H9 (cell line): ENCODE measurements at regions not wholly inside any gene's neighbourhood (a gene's known extent, or its start where the extent isn't known, plus 50 kb on each side); places are given as distances from the start of the nearest gene placed in this dataset.

Experiments
- DNase-seq: peaks from one replicate; pipeline ENCODE4 v3.0.0-alpha.2; 2017
- H2AFZ ChIP-seq: one replicate; pipeline ENCODE4 v1.6.1; 2013; ENCODE audit warnings: mild to moderate bottlenecking, low read length, control low read depth, moderate library complexity
- H2AK5ac ChIP-seq: 2 replicates; pipeline ENCODE4 v1.6.1; 2013; ENCODE audit warnings: low read length, control low read depth, mixed read lengths; ENCODE audit not compliant: insufficient read length
- H2BK120ac ChIP-seq: one replicate; pipeline ENCODE4 v1.6.1; 2013; ENCODE audit warnings: low read depth, mild to moderate bottlenecking, low read length, control low read depth, inconsistent platforms; ENCODE audit not compliant: poor library complexity, severe bottlenecking
- H2BK12ac ChIP-seq: 2 replicates; pipeline ENCODE4 v1.6.1; 2013; ENCODE audit warnings: low read length, control low read depth, mixed read lengths, low read depth; ENCODE audit not compliant: insufficient read length
- H2BK15ac ChIP-seq: 2 replicates; pipeline ENCODE4 v1.6.1; 2013; ENCODE audit warnings: low read depth, low read length, control low read depth
- H2BK20ac ChIP-seq: one replicate; pipeline ENCODE4 v1.6.1; 2013; ENCODE audit warnings: low read depth, mild to moderate bottlenecking, low read length, control low read depth, inconsistent platforms; ENCODE audit not compliant: poor library complexity, severe bottlenecking
- H2BK5ac ChIP-seq: 2 replicates; pipeline ENCODE4 v1.6.1; 2013; ENCODE audit warnings: low read length, control low read depth, mixed read lengths; ENCODE audit not compliant: insufficient read length
- H3K14ac ChIP-seq: 2 replicates; pipeline ENCODE4 v1.6.1; 2013; ENCODE audit warnings: low read length, control low read depth; ENCODE audit not compliant: insufficient read depth
- H3K18ac ChIP-seq: 2 replicates; pipeline ENCODE4 v1.6.1; 2013; ENCODE audit warnings: low read depth, mild to moderate bottlenecking, mixed read lengths, low read length, control low read depth; ENCODE audit not compliant: insufficient read length
- H3K23ac ChIP-seq: 2 replicates; pipeline ENCODE4 v1.6.1; 2013; ENCODE audit warnings: low read length, control low read depth, mixed read lengths, low read depth; ENCODE audit not compliant: insufficient read length
- H3K23me2 ChIP-seq: 2 replicates; pipeline ENCODE4 v1.6.1; 2013; ENCODE audit warnings: low read depth, mild to moderate bottlenecking, mixed read lengths, low read length, control low read depth; ENCODE audit not compliant: insufficient read length, poor library complexity, severe bottlenecking
- H3K27ac ChIP-seq: 2 replicates; pipeline ENCODE4 v1.5.1; 2013; ENCODE audit warnings: low read length, control low read depth, mixed read lengths, low read depth; ENCODE audit not compliant: insufficient read length
- H3K27me3 ChIP-seq: 2 replicates; pipeline ENCODE4 v1.6.1; 2013; ENCODE audit warnings: low read length, control low read depth, inconsistent platforms; ENCODE audit not compliant: insufficient read depth
- H3K4ac ChIP-seq: 2 replicates; pipeline ENCODE4 v1.6.1; 2013; ENCODE audit warnings: low read depth, mild to moderate bottlenecking, control low read depth, inconsistent platforms, low read length, moderate library complexity
- H3K4me1 ChIP-seq: 2 replicates; pipeline ENCODE4 v1.6.1; 2013; ENCODE audit warnings: low read length, control low read depth, inconsistent platforms; ENCODE audit not compliant: insufficient read depth
- H3K4me2 ChIP-seq: 2 replicates; pipeline ENCODE4 v1.6.1; 2013; ENCODE audit warnings: low read length, control low read depth, mixed read lengths; ENCODE audit not compliant: insufficient read length, insufficient read depth
- H3K56ac ChIP-seq: 2 replicates; pipeline ENCODE4 v1.6.1; 2013; ENCODE audit warnings: low read depth, mild to moderate bottlenecking, mixed read lengths, low read length, control low read depth; ENCODE audit not compliant: insufficient read length
- H3K79me1 ChIP-seq: 2 replicates; pipeline ENCODE4 v1.6.1; 2013; ENCODE audit warnings: low read depth, mild to moderate bottlenecking, moderate library complexity, low read length, control low read depth, inconsistent platforms; ENCODE audit not compliant: insufficient read depth, poor library complexity, severe bottlenecking
- H3K79me2 ChIP-seq: 2 replicates; pipeline ENCODE4 v1.6.1; 2013; ENCODE audit warnings: low read length, control low read depth, inconsistent platforms; ENCODE audit not compliant: insufficient read depth
- H3K9ac ChIP-seq: 2 replicates; pipeline ENCODE4 v1.6.1; 2013; ENCODE audit warnings: low read length, control low read depth, mixed read lengths; ENCODE audit not compliant: insufficient read length; ENCODE audit errors: extremely low read depth
- H3K9me3 ChIP-seq: one replicate; pipeline ENCODE4 v1.6.1; 2013; ENCODE audit warnings: low read depth, low read length, inconsistent platforms; ENCODE audit not compliant: control insufficient read depth
- H3T11ph ChIP-seq: one replicate; pipeline ENCODE4 v1.6.1; 2013; ENCODE audit warnings: mild to moderate bottlenecking, low read length, control low read depth, inconsistent platforms
- H4K20me1 ChIP-seq: one replicate; pipeline ENCODE4 v1.6.1; 2013; ENCODE audit not compliant: control insufficient read depth, insufficient read length, insufficient read depth
- H4K5ac ChIP-seq: 2 replicates; pipeline ENCODE4 v1.6.1; 2013; ENCODE audit warnings: low read depth, mild to moderate bottlenecking, mixed read lengths, low read length, control low read depth; ENCODE audit not compliant: insufficient read length
- H4K8ac ChIP-seq: replicated peaks from 2 replicates; pipeline ENCODE4 v1.6.1; 2013; ENCODE audit warnings: low read length, control low read depth, mixed read lengths, low read depth; ENCODE audit not compliant: insufficient read length
- H4K91ac ChIP-seq: 2 replicates; pipeline ENCODE4 v1.6.1; 2013; ENCODE audit warnings: low read depth, mild to moderate bottlenecking, moderate library complexity, mixed read lengths, low read length, control low read depth; ENCODE audit not compliant: insufficient read length
- H3K27ac Mint-ChIP-seq, 3 experiments: 2 replicates in 2 of 3; 3 replicates in 1 of 3; pipeline ENCODE4 v1.8.0; 2020 to 2021; ENCODE audit warnings: mixed read lengths in 3 of 3, mild to moderate bottlenecking in 1 of 3, moderate library complexity in 1 of 3
- H3K27me3 Mint-ChIP-seq: 2 replicates; pipeline ENCODE4 v1.8.0; 2021; ENCODE audit warnings: low read depth, mild to moderate bottlenecking, moderate library complexity, mixed read lengths
- H3K36me3 Mint-ChIP-seq, 3 experiments: 2 replicates in 2 of 3; 3 replicates in 1 of 3; pipeline ENCODE4 v1.8.0; 2020 to 2021; ENCODE audit warnings: low read depth in 3 of 3, mixed read lengths in 3 of 3; ENCODE audit not compliant: insufficient read depth in 1 of 3
- H3K4me1 Mint-ChIP-seq, 2 experiments: 2 replicates each; pipeline ENCODE4 v1.8.0; 2020; ENCODE audit warnings: mixed read lengths in 2 of 2
- H3K4me3 Mint-ChIP-seq, 2 experiments: 2 replicates in 1 of 2; 3 replicates in 1 of 2; pipeline ENCODE4 v1.8.0; 2020 to 2021; ENCODE audit warnings: mild to moderate bottlenecking in 2 of 2, mixed read lengths in 2 of 2, moderate library complexity in 1 of 2
- H3K9me3 Mint-ChIP-seq, 2 experiments: 2 replicates in 1 of 2; 3 replicates in 1 of 2; pipeline ENCODE4 v1.8.0; 2020; ENCODE audit warnings: mild to moderate bottlenecking in 2 of 2, mixed read lengths in 2 of 2, moderate library complexity in 1 of 2
- whole genome bisulfite sequencing: extraction: QIAGEN DNeasy Blood & Tissue Kit; methylation state at CpG from one replicate; pipeline ENCODE4 v1.1.7; 2013; ENCODE audit warnings: missing lambda C conversion rate, low lambda C conversion rate, mixed read lengths; ENCODE audit not compliant: insufficient read length; ENCODE audit errors: extremely low coverage; 5-methylcytosine and 5-hydroxymethylcytosine counted together
- TF ChIP-seq, protein P1 (sequence below): fragments of 200-600 bp; sonication (generic); conservative IDR thresholded peaks from 3 replicates; pipeline ENCODE4 v1.8.0; 2021; ENCODE audit warnings: antibody characterized with exemption, mild to moderate bottlenecking

DNA sequence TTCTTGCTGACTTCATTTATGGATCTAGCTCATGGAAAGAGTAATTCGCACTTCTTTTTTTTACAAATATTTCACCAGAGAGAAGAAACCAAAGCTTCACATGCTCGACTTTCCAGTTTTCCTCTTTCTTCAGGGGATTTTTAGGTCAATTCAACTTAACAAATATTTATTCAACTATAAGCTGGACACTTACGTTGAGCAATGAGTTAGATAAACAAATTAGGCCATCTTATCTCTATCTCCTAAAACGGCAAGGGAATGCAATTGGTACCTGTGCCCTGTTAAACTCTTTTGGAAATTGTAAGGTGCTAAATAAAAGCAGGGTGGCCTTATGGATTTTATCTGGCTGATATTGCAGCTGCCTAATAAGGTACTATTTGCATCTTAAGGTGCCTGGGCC, 145.1 kb upstream of the RAI14 start:
- H3K9me3 Mint-ChIP-seq = no peaks in the 10 kb centered on the region
- Histone ChIP-seq H3K27ac (no peak overlapping the region), H3K79me2 (no peaks in the 10 kb centered on the region), H3K14ac (no peak overlapping the region), H2BK120ac (no peak overlapping the region), H2BK20ac (no peak overlapping the region), H4K5ac (no peak overlapping the region), H3K23ac (no peak overlapping the region), H3K56ac (no peak overlapping the region), H3K9me3 (no peaks in the 10 kb centered on the region), H3K4me2 (no peak overlapping the region), H3K27me3 (no peaks in the 10 kb centered on the region), H3K79me1 (no peaks in the 10 kb centered on the region), H4K8ac (no peak overlapping the region), H4K91ac (no peak overlapping the region), H3K18ac (no peak overlapping the region), H2AK5ac (no peak overlapping the region), H3T11ph (no peak overlapping the region), H2AFZ (no peak overlapping the region), H3K9ac (no peak overlapping the region), H3K23me2 (no peaks in the 10 kb centered on the region), H2BK5ac (no peak overlapping the region), H3K4me1 (peaks cover 4% of the 10 kb centered on the region; the same call in 1 of the 2 replicates), H2BK15ac (no peak overlapping the region), H4K20me1 (no peaks in the 10 kb centered on the region), H2BK12ac (no peak overlapping the region), H3K4ac (no peak overlapping the region)
- WGBS = no CpG with 5 or more reads among the region's 4 CpGs
- H3K4me1 Mint-ChIP-seq = peaks cover 19 to 20% of the 10 kb centered on the region in 2 experiments
- H3K27me3 Mint-ChIP-seq = no peaks in the 10 kb centered on the region
- H3K36me3 Mint-ChIP-seq = no peaks in the 10 kb centered on the region; a peak in 1 of 7 replicates
- TF ChIP-seq, protein P1, sequence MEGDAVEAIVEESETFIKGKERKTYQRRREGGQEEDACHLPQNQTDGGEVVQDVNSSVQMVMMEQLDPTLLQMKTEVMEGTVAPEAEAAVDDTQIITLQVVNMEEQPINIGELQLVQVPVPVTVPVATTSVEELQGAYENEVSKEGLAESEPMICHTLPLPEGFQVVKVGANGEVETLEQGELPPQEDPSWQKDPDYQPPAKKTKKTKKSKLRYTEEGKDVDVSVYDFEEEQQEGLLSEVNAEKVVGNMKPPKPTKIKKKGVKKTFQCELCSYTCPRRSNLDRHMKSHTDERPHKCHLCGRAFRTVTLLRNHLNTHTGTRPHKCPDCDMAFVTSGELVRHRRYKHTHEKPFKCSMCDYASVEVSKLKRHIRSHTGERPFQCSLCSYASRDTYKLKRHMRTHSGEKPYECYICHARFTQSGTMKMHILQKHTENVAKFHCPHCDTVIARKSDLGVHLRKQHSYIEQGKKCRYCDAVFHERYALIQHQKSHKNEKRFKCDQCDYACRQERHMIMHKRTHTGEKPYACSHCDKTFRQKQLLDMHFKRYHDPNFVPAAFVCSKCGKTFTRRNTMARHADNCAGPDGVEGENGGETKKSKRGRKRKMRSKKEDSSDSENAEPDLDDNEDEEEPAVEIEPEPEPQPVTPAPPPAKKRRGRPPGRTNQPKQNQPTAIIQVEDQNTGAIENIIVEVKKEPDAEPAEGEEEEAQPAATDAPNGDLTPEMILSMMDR = no peak
- H3K27ac Mint-ChIP-seq = no peak overlapping the region
- no peak for DNase-seq
- H3K4me3 Mint-ChIP-seq = no peak overlapping the region
